HS-5 (cell line): ENCODE measurements at regions not wholly inside any gene's neighbourhood (a gene's known extent, or its start where the extent isn't known, plus 50 kb on each side); places are given as distances from the start of the nearest gene placed in this dataset.

ENCODE experiments used
- DNase-seq: peaks from one replicate; pipeline ENCODE4 v3.0.0-alpha.2; 2012; ENCODE audit warnings: low read depth

DNA sequence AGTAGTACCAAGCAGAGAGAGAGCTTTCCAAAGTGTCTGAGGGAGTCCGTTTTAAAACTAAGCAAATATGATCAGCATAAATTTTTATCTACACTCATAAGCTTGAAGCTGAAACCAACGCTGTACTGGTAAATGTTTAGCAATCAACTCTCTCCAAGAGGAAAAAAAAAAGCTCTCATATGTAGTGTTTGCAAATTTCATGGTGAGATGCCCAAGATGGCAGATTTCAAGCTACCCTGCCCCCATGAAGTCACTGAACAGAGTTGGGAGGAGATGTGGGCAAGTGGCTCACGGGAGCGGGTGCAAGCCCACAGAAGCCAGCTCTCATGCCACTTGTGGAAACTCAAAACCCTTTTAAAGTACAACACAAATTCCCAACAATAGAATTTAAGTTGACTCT, 475.8 kb downstream of the BCAT1 start:
- no peak for DNase-seq

DNA sequence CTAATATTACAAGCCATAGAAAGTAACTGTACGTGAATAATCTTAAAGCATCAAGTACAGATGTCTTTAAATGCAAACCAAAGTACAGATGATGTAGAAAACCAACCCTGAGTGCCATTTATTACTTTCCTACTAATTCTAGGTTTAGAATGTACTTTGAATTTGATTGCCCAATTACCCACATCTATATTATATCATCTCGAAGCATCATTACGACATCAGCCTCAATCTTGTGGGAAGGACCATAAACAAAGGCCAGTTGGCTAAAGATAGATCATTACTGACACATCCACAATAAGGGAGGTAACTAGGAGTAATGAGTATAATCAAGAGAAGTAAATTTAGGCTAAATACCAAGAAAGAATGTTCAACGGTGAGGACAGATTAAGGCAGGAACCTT, 478.9 kb downstream of the BCAT1 start:
- DNase-seq: no peak

DNA sequence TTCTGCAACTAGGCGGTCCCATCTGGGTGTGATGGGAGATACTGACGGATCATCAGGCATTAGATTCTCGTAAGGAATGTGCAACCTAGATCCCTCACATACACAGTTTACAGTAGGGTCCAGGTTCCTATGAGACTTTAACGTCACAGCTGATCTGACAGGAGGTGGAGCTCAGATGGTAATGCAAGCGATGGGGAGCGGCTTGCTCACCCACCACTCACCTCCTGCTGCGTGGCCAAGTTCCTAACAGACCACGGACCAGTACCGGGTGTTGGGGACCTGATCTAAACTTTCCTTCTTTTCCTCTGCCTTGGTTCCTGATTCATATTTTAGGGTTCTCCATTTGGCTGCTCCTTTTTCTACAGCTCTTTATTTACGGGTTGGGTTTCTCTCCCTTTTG, 479.8 kb downstream of the BCAT1 start:
- no peak for DNase-seq

DNA sequence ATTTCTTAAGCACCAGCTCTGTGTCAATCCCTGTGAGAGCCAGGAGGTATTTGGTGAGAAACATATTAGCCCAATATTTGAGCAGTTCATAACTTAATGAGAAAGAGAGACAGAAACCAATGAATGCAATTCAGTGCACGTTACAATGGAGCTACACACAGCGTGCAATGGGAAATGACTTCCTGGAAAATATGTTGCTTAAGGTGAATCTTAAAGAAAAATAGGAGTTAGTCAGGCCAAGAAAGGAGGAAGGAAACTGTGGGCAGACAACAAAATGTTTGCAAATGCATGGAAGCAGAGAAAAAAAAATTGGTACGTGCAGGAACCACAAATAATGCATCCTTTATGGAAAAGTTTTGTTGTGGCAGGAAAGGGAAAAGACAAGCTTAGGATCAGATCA, 481.7 kb downstream of the BCAT1 start:
- DNase-seq: no peak

DNA sequence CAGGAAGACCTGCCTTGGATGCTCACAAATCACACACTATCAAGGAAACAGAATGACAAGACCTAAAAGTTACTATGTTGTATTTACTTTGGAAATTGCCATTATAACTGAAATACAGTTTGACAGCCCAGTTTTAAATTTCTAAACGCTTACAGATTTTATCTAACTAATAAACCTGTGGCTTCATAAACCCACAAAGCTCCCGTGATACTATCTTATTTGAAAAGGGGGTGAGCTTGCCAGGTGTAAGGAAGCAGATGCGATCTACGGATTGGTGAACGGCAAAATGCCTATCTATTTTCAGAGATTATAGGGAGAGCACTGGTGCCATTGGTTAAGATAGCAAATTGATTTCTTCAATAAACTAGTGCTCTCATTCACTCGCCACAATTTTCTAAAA, 485.5 kb downstream of the BCAT1 start:
- DNase-seq: no peak

DNA sequence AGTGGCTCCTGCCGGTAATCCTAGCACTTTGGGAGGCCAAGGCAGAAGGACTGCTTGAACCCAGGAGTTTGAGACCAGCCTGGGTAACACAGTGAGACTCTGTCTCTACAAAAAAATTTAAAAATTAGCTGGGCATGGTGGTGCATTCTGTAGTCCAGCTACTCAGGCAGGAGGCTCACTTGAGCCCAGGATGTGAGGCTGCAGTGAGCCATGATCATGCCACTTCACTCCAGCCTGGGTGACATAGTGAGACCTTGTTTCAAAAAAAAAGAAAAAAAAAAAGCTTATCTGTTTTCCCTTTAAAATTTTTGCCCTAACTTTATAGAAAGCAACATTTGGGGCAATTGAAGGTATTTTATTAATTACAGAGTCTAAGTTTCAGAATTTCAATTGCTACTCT, 486.0 kb downstream of the BCAT1 start:
- DNase-seq: no peak

DNA sequence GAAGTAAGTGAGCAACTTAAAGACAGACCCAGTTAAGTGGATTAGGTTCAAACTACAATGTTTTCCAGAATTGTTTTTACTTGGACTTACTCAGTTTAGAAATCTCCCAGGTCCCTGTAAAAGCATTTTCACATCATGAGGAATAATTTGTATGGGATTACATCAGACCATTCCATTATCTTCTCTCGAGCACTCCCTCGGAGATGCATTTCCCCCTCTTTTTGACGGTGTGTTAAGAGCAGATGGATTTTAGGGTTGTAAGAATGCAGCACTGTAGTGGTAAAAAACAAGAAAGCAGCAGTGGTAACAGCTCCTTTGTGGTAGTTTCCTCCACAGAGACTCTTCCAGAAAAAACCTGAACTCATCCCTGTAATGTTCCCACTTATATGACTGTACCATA, 488.4 kb downstream of the BCAT1 start:
- no peak for DNase-seq

DNA sequence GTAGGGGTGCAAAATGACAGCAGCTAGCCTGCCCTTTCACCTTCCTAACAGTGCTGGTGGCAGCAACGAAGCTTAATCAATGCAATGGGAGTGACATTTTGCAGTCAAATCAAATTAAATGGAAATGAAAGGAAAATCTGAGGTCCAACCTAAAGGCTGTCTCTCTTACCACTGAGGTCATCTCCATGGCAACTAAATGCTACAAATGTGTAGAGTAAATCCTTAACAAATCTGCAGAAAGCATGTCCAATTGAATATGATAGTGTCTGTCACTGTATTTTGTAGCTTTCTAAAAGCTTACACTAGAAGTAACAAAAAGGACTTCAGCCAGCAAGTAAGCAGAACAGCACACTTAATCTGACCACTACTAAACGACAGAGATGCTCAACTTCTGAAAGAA, 488.8 kb downstream of the BCAT1 start:
- no peak for DNase-seq

DNA sequence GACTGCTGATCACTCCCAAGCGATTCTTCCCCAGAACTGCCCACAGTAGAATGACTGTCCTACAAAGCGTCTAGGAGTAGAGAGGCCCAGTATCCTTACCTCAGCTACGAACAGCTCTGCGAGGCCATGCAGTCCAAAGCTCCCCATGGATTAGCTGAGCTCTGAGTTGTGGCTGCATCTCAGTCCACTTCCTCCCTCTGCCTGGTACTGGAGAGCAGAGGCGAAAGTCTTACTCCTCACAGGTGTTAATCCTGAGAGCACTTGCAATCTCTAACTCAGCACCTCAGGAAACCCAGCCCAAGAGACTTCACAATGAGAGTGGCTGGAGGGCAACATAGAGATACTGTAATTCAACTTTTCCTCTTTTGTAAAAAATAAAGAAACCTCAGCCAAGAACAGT, 493.1 kb downstream of the BCAT1 start:
- no peak for DNase-seq

DNA sequence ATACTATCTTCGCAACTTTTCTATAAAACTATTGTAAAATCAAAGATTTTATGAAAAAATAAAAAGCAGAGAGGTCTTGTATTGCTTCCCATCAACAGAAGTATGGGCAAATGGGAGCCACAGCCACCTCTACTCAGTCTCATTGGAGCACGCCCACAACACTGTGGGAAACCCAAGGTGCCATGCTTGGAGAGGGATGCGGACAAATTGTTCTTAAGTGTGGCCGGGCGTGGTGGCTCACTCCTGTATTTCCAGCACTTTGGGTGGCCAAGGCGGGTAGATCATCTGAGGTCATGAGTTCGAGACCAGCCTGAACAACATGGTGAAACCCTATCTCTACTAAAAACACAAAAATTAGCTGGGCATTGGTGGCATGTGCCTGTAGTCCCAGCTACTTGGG, 498.2 kb upstream of the SOX5 start:
- no peak for DNase-seq

DNA sequence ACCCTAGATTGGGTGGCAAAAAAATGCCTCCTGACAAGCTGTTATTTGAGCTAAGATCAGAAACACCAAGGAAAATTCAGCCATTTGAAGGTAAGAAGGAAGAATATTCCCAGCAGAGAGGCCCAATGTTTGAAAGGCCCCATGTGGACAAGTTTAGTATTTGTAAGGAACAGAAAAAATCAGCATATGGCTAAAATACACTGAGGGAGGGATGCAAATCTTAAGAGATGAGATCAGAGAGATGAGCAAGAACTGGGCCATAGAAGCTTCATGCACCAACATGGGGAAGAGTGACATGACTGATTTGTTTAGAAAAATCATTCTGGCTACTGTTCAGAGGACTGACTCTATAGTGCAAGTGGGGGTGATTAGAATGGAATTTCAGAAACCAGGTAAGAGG, 496.8 kb upstream of the SOX5 start:
- DNase-seq: no peak

DNA sequence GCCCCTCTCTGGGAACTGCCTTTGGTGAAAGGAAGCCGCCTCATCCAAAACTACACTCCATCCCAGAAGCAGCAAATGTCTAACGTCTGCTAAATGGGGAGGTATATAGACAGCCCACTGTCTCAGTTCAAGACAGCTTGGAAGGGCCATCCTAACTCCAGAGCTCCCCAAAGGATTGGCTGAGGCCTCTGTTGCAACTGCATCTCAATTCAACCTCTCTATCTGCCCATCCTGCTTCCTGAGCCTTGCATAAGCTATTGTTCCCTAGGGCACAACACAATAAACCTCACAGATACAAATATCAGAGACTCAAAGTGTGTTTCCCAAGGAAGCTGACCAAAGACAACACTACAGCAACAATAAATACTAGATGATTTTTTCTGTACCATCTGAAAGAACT, 495.2 kb upstream of the SOX5 start:
- DNase-seq: no peak

DNA sequence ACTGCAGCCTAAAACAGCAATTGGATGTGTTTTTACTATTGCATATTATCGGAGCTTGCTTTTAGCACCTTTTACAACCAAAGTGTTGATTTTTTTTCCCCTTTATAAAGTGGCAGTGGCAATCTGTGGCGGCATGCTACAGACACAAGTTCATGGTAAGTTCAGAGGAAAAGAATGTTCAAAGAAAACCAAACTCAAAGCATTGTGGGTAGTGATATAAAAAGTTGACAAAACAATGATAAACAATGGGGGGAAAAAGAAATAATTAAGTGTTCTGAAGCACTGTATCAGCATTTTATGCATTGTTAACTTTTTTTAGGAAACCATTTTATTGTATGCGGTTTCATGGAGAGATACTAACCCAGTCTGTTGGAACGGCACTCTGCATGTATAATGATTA, 492.0 kb upstream of the SOX5 start:
- no peak for DNase-seq

DNA sequence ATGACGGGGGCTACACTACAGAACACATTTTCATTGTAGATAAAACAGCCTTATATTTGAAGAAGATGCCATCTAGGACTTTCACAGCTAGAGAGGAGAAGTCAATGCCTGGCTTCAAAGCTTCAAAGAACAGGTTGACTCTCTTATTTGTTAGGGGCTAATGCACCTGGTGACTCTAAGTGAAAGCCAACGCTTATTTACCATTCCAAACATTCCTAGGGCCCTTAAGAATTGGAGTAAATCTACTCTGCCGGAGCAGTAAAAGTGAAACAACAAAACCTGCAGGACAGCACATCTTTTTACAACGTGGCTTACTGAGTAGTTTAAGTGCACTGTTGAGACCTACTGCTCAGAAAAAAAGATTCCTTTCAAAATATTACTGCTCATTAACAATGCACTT, 487.2 kb upstream of the SOX5 start:
- DNase-seq: no peak

DNA sequence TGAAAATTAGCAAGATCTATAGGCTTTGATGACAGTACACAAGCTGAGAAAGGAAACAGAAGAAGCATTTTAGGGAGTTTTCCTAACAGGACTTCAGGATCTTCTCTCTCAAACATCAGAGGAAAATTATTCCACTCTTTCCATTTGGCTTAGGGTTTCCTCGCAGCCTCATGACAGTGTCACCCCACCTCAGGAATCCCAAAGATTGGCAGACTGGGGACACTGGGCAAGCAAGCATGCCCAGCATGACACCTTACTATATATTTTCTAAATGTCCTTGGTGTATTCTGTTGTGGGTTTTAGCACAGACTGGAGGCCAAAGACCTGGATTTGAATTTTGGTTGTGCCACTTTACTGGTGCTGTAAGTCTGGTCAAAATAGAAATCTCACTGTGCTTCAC, 482.4 kb upstream of the SOX5 start:
- DNase-seq: no peak

DNA sequence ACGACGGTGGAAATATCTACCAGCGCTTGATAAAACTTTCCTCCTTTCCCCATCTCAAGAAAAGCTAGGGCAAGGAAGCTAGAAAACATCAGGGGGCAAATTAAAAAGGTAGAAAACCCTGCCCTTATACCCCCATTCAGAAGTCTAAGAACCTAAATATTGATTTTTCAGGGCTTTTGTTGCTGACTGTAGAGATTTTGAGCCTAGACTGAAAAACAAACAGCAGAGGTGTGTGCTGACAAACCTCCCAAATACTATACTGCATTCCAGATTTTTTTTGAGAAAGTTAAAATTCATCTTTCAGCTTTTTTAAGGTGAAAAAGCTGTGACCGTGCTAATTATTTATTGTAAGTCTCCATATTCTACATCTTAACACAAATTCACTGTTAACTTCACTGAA, 478.3 kb upstream of the SOX5 start:
- DNase-seq: no peak

DNA sequence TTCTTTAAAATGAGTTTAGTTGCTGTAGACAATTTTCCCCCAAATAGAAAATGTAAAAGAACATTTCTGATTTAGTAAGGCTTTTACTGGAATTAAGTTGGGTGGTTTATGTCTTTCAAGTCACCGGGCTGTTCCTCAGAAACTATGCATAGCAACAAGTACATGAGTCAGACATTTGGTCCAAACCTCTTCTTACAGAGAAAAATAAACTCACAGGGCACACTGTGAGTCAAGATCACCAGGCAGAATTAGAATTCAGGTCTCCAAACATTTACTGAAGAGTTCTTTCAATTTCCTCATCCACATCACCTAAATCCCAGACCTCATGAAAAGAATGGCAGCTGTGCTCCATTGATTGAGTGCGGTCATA, 476.1 kb upstream of the SOX5 start:
- DNase-seq: no peak

DNA sequence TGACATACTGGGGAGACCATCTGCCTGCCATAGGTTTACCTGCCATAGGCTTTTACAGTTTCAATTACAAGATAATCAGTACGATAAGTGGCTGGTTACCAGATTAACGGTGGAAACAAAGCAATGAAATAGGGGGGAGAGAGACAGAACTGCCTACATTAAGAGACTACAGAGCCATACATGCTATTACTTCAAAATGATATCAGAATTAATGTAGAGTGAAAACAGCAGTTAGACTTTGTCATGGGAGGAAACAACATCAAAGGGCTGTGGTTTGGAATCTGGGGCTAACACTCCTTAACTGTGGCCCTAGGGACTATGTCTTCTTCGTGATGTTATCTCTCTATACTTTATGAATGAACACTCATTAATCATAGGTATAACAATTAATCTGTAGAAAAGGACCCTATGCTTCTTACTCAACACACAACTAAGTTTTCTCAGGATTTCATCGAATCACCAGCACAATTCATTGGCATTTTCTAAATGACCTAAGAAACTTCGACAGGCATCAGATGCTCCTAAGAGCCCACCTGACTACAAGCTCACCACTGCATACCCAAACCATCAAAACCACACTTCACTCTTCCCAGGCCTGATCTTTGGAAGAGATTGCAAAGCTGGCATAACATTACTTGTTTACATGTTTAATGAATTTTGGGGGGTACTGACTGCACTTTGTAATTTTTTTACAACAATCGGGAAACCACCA, 475.6 kb upstream of the SOX5 start:
- no peak for DNase-seq

DNA sequence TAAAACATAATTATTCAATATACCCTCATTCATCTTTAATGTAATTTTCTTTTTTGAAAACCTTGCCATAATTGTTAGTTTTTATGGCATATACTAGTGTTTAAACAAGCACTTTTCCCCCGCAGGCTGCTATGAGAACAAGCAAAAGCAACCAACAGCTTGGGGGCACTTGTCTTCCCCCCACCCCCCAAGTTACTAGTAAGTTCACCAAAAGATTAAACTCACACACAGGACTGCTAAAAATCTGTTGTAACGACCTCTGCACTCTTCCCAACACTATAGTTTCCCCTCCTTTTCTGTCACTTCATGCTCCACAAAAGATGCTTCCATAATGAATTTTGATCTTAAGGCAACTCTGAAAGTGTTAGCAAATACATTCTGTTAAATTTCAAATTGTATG, 474.9 kb upstream of the SOX5 start:
- no peak for DNase-seq

DNA sequence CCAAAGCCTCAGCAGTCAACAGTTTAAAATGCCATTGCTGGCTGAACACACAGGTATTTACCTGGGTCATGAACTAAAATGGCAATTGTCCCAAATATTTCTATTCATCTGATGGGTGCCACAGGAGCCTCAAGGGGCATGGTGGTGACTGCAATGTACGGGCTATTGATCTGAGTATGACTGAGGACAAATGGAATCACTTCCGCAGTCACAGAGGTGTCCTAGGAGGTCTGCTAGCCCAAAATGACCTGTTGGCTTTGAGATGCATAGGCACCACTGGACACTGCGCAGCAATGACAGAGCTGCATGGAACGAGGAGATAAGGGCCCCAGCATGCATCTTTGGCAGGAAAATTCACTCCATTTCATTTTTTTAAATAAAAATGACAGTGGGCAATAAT, 474.1 kb upstream of the SOX5 start:
- DNase-seq: no peak

DNA sequence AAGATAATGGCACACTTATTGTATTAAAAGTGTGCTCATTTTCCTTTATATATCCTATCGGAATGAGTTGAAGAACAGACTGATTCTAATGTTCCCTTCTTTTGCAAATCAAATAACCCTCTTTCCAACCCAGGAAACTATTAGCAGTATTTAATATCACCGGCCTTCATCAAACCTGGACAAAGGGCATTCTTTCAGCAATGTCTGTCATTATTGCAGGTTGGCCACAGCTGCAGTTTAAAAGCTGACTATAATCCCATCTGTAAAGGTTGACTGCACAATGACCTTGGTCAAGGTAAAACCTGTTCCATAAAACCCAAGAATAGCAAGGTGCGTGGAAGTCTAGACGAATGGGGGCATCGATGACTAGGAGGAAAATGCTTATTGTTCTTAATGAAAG, 472.3 kb upstream of the SOX5 start:
- no peak for DNase-seq

DNA sequence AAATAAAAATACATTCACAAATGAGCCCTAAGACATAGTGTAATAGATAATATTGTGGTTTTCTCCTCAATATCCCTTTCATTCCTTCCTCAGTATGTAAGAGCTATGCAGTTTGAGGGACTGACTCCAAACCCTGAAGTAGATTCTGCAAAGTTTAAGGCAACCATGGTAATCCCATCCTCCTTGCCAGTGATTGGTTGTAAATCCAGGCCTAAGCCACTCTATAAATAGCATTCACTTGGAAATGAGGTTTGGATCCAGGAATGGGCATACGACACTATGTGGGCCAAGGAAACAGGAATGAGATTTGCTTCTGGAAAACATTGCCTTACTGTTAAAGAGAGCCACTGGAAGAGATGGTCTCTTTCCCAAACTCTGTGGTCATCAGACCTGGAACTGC, 468.7 kb upstream of the SOX5 start:
- no peak for DNase-seq

DNA sequence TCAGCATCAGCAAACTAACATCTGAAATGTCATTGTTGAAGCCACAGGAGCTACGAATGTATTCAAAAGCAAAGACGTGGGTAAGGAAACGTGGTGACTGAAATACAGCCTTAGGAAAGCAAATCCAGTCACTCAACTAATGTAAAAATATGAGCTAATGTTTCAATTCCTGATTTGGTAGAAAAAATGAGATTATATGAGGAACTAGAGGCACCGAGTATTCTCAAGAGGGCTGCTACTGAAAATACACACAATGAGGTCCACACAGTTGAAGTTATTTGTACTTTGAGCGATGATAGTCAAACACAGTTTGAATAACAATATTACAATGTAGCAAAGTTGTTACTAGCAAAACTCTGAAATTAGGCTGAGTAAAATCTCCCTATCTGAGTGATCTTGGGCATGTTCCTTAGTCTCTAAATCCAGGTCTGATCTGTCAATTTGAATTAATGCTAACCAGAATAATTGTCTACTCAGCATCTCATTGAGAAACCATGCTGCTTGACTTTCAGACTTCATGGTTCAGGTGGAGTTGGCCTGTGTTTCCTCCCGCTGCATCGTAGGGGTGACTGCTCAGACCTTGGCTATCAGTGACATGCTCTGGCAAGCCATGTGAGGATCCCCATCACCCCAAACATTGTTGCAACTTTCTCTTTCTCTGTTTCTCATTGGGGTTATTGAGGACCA, 467.1 kb upstream of the SOX5 start:
- DNase-seq: no peak

DNA sequence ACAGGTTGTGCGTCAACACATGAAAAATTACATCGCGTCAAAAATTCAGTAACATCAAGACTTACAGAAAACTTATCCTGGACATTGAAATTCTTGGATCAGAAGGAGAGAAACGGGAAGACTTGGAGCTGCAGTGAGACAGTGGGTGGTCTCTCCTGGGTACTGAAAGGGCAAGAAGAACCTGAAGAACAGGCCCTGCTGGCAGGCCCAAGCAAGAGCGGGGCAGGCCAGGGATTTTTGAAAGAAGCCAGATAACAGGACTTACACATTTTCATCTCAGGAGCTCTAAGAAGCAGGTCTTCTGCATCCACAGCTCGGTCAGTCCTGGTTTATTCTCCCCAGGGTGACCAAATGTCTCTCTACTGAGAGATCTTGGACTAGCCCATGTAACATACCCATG, 466.5 kb upstream of the SOX5 start:
- no peak for DNase-seq
